Endodermal cell (in vitro differentiated cells): ENCODE measurements at regions not wholly inside any gene's neighbourhood (a gene's known extent, or its start where the extent isn't known, plus 50 kb on each side); places are given as distances from the start of the nearest gene placed in this dataset.

ENCODE experiments used
- DNase-seq: peaks from one replicate; pipeline ENCODE4 v3.0.0-alpha.2; 2017
- H3K27ac ChIP-seq: 2 replicates; pipeline ENCODE4 v1.5.1; 2013; ENCODE audit warnings: mild to moderate bottlenecking, low read depth, low read length, moderate library complexity
- H3K27me3 ChIP-seq: 2 replicates; pipeline ENCODE4 v1.6.1; 2013; ENCODE audit warnings: mild to moderate bottlenecking, low read length, moderate library complexity; ENCODE audit not compliant: insufficient read depth, control insufficient read depth, poor library complexity, severe bottlenecking
- H3K36me3 ChIP-seq: 2 replicates; pipeline ENCODE4 v1.7.0; 2013; ENCODE audit warnings: mild to moderate bottlenecking, low read length, moderate library complexity; ENCODE audit not compliant: control insufficient read depth, insufficient read depth
- H3K4me1 ChIP-seq: one replicate; pipeline ENCODE4 v1.7.0; 2013; ENCODE audit warnings: low read length; ENCODE audit not compliant: control insufficient read depth, insufficient read depth
- H3K4me3 ChIP-seq: 2 replicates; pipeline ENCODE4 v1.5.1; 2013; ENCODE audit warnings: mild to moderate bottlenecking, low read length, moderate library complexity
- H3K9ac ChIP-seq: 2 replicates; pipeline ENCODE4 v1.6.1; 2013; ENCODE audit warnings: mild to moderate bottlenecking, low read length, moderate library complexity; ENCODE audit not compliant: poor library complexity, severe bottlenecking; ENCODE audit errors: extremely low read depth
- H3K9me3 ChIP-seq: 2 replicates; pipeline ENCODE4 v1.6.1; 2013; ENCODE audit warnings: mild to moderate bottlenecking, low read length, moderate library complexity; ENCODE audit not compliant: control insufficient read depth
- H3K27ac Mint-ChIP-seq: 2 replicates; pipeline ENCODE4 v1.8.0; 2020; ENCODE audit warnings: mixed read lengths
- H3K27me3 Mint-ChIP-seq: 2 replicates; pipeline ENCODE4 v1.8.0; 2021; ENCODE audit warnings: mild to moderate bottlenecking, mixed read lengths; ENCODE audit not compliant: insufficient read depth
- H3K36me3 Mint-ChIP-seq: 2 replicates; pipeline ENCODE4 v1.8.0; 2020; ENCODE audit warnings: low read depth, mixed read lengths
- H3K4me1 Mint-ChIP-seq: 2 replicates; pipeline ENCODE4 v1.8.0; 2020; ENCODE audit warnings: mixed read lengths
- H3K4me3 Mint-ChIP-seq: 2 replicates; pipeline ENCODE4 v1.8.0; 2020; ENCODE audit warnings: mild to moderate bottlenecking, moderate library complexity, mixed read lengths
- H3K9me3 Mint-ChIP-seq: 2 replicates; pipeline ENCODE4 v1.8.0; 2020; ENCODE audit warnings: mild to moderate bottlenecking, mixed read lengths
- CTCF ChIP-seq: fragments of 200-600 bp; sonication (generic); conservative IDR thresholded peaks from 2 replicates; pipeline ENCODE4 v1.5.0; 2021; ENCODE audit warnings: antibody characterized with exemption, mild to moderate bottlenecking
- WGBS, 2 experiments: methylation state at CpG; one replicate each; pipeline versions ENCODE4 v1.1.5 to v1.1.7; 2013; ENCODE audit warnings: missing lambda C conversion rate in 2 of 2, mixed read lengths in 1 of 2; ENCODE audit not compliant: insufficient coverage in 1 of 2, insufficient read length in 1 of 2; 5-methylcytosine and 5-hydroxymethylcytosine counted together

DNA sequence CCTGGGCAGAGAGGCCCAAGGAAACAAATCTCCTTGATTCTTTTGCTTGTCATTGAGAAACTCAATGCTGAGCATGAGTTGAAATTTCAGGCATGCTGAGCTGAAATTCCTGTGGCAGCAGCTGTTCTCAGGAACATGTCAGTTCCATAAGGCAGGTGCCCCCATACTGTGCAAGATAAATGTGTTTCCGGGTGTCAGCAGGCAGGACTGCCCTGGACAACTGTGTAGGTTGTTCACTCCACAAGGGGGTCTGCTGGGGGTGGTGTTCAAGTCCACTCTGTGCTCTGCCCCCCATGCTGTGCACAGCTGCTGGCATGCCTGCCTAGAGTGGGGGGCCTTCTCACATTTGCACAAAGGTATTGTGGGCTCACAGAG is 133.7 kb downstream of the CTTN start:
- H3K4me1 Mint-ChIP-seq, result peaks cover 5% of the 10 kb centered on the region
- no peaks in the 10 kb centered on the region for H3K36me3 Mint-ChIP-seq
- Histone ChIP-seq H3K4me1 (no peaks in the 10 kb centered on the region), H3K9ac (no peak overlapping the region), H3K4me3 (no peak overlapping the region), H3K27me3 (no peaks in the 10 kb centered on the region), H3K27ac (peak overlapping the region; percentile 41), H3K9me3 (no peaks in the 10 kb centered on the region), H3K36me3 (no peaks in the 10 kb centered on the region)
- peaks cover 3% of the 10 kb centered on the region for H3K9me3 Mint-ChIP-seq
- DNase-seq, result peak; percentile 67
- no peak for TF ChIP-seq CTCF
- no peaks in the 10 kb centered on the region for H3K27me3 Mint-ChIP-seq
- WGBS, 2 experiments, result 70 to 100% methylated on average over 1 of the region's 1 CpG
- no peak overlapping the region for H3K4me3 Mint-ChIP-seq
- peak overlapping the region; percentile 59 for H3K27ac Mint-ChIP-seq

GRCh38 chr11:70532731-70533130 is 134.4 kb downstream of the CTTN start:
- no peak for TF ChIP-seq CTCF
- no peaks in the 10 kb centered on the region for H3K36me3 ChIP-seq
- peaks cover 3% of the 10 kb centered on the region for H3K9me3 Mint-ChIP-seq
- no peak overlapping the region for H3K27ac ChIP-seq
- no peak overlapping the region for H3K4me3 ChIP-seq
- no peaks in the 10 kb centered on the region for H3K36me3 Mint-ChIP-seq
- H3K4me3 Mint-ChIP-seq, result no peak overlapping the region
- H3K4me1 ChIP-seq, result no peaks in the 10 kb centered on the region
- H3K27me3 ChIP-seq, result no peaks in the 10 kb centered on the region
- no peaks in the 10 kb centered on the region for H3K27me3 Mint-ChIP-seq
- H3K27ac Mint-ChIP-seq, result no peak overlapping the region
- DNase-seq, result no peak
- 87 to 89% methylated on average over 14 to 15 of the region's 15 CpGs for WGBS, 2 experiments
- H3K4me1 Mint-ChIP-seq, result peaks cover 5% of the 10 kb centered on the region
- H3K9ac ChIP-seq, result no peak overlapping the region
- H3K9me3 ChIP-seq, result no peaks in the 10 kb centered on the region

- H3K27ac Mint-ChIP-seq, result no peak overlapping the region
- Histone ChIP-seq H3K4me1 (no peaks in the 10 kb centered on the region), H3K27ac (no peak overlapping the region), H3K4me3 (no peak overlapping the region), H3K36me3 (no peaks in the 10 kb centered on the region), H3K9me3 (no peaks in the 10 kb centered on the region), H3K9ac (no peak overlapping the region), H3K27me3 (no peaks in the 10 kb centered on the region)
- WGBS, 2 experiments, result 94 to 95% methylated on average over 10 to 16 of the region's 16 CpGs
- H3K27me3 Mint-ChIP-seq, result no peaks in the 10 kb centered on the region
- TF ChIP-seq CTCF, result no peak
- no peaks in the 10 kb centered on the region for H3K9me3 Mint-ChIP-seq
- peaks cover 5% of the 10 kb centered on the region for H3K4me1 Mint-ChIP-seq
- DNase-seq, result no peak
- H3K4me3 Mint-ChIP-seq, result no peak overlapping the region
- H3K36me3 Mint-ChIP-seq, result no peaks in the 10 kb centered on the region
These were observed 137.1 kb downstream of the CTTN start for GRCh38 chr11:70535191-70535971.
